Kidney epithelial cell (primary cell): ENCODE measurements at regions not wholly inside any gene's neighbourhood (a gene's known extent, or its start where the extent isn't known, plus 50 kb on each side); places are given as distances from the start of the nearest gene placed in this dataset.

Experiments
- DNase-seq: peaks from one replicate; pipeline ENCODE4 v3.0.0-alpha.2; 2010; ENCODE audit warnings: low read depth
- H3K27me3 ChIP-seq: 2 replicates; pipeline ENCODE4 v1.6.0; 2011; ENCODE audit warnings: low read length; ENCODE audit not compliant: control insufficient read depth, insufficient read depth
- H3K36me3 ChIP-seq: 2 replicates; pipeline ENCODE4 v1.5.1; 2011; ENCODE audit warnings: low read length; ENCODE audit not compliant: control insufficient read depth, insufficient read depth
- H3K4me3 ChIP-seq: 2 replicates; pipeline ENCODE4 v1.5.1; 2011; ENCODE audit warnings: low read depth, mild to moderate bottlenecking, control low read depth, low read length
- TF ChIP-seq, protein P1 (sequence below): IDR thresholded peaks from 2 replicates; pipeline ENCODE4 v1.5.1; 2011; ENCODE audit warnings: mild to moderate bottlenecking, moderate library complexity, low read length, control low read depth, inconsistent platforms; ENCODE audit not compliant: insufficient read depth, poor library complexity, severe bottlenecking

- H3K4me3 ChIP-seq: no peak overlapping the region
- H3K27me3 ChIP-seq: no peaks in the 10 kb centered on the region
- H3K36me3 ChIP-seq: no peaks in the 10 kb centered on the region
- TF ChIP-seq, protein P1, sequence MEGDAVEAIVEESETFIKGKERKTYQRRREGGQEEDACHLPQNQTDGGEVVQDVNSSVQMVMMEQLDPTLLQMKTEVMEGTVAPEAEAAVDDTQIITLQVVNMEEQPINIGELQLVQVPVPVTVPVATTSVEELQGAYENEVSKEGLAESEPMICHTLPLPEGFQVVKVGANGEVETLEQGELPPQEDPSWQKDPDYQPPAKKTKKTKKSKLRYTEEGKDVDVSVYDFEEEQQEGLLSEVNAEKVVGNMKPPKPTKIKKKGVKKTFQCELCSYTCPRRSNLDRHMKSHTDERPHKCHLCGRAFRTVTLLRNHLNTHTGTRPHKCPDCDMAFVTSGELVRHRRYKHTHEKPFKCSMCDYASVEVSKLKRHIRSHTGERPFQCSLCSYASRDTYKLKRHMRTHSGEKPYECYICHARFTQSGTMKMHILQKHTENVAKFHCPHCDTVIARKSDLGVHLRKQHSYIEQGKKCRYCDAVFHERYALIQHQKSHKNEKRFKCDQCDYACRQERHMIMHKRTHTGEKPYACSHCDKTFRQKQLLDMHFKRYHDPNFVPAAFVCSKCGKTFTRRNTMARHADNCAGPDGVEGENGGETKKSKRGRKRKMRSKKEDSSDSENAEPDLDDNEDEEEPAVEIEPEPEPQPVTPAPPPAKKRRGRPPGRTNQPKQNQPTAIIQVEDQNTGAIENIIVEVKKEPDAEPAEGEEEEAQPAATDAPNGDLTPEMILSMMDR: no peak
- DNase-seq: no peak
Observed at GRCh38 chr4:15149234-15149838, 147.1 kb downstream of the CPEB2 start.

DNA sequence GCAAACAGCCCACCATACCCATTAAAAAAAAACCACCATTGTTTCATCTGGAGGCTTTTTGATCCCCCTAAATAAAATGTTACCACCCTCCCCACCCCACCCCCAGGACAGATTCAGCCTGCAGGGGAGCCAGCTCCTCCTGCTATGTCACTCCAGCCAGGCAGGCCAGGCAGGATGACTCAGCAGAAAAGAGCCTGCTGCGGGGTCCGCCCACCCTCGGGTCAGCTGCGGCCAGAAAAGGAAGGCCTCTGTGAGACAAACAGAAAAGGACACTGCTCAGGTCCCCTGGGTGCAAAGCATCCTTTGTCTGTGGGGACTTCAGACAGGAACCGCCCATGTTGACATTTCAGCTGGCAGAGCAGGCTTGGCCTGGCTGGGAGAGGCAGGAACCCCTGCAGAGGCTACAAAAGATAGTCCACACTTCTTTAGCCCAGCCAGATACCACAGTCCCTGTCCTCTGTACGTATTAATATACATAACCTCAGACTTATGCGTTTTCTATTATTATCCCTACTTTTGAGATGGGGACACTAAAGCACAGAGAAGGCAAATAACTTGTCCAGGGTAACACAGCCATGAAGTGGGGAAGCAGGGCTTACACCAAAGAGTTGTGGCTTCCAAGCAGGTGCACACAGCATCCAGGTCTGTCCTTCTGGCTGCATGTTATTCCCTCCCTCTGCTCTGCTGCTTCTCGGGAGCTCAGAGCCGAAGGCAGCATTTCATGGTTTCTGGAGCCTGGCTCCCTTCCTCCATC lies 147.7 kb downstream of the CPEB2 start:
- H3K4me3 ChIP-seq: no peak overlapping the region
- TF ChIP-seq, protein P1: peak; percentile 25
- H3K36me3 ChIP-seq: no peaks in the 10 kb centered on the region
- no peak for DNase-seq
- H3K27me3 ChIP-seq: no peaks in the 10 kb centered on the region

- TF ChIP-seq, protein P1: no peak
- Histone ChIP-seq H3K4me3 (no peak overlapping the region), H3K36me3 (no peaks in the 10 kb centered on the region), H3K27me3 (no peaks in the 10 kb centered on the region)
- DNase-seq: no peak
Observed at GRCh38 chr4:15150631-15151030, 148.3 kb downstream of the CPEB2 start.

GRCh38 chr4:15151033-15151432 lies 148.8 kb downstream of the CPEB2 start:
- H3K27me3 ChIP-seq: no peaks in the 10 kb centered on the region
- DNase-seq: no peak
- no peaks in the 10 kb centered on the region for H3K36me3 ChIP-seq
- no peak overlapping the region for H3K4me3 ChIP-seq
- TF ChIP-seq, protein P1: no peak

GRCh38 chr4:15153662-15154061 lies 151.4 kb downstream of the CPEB2 start:
- Histone ChIP-seq H3K36me3 (no peaks in the 10 kb centered on the region), H3K27me3 (no peaks in the 10 kb centered on the region), H3K4me3 (no peak overlapping the region)
- TF ChIP-seq, protein P1: no peak
- no peak for DNase-seq

DNA sequence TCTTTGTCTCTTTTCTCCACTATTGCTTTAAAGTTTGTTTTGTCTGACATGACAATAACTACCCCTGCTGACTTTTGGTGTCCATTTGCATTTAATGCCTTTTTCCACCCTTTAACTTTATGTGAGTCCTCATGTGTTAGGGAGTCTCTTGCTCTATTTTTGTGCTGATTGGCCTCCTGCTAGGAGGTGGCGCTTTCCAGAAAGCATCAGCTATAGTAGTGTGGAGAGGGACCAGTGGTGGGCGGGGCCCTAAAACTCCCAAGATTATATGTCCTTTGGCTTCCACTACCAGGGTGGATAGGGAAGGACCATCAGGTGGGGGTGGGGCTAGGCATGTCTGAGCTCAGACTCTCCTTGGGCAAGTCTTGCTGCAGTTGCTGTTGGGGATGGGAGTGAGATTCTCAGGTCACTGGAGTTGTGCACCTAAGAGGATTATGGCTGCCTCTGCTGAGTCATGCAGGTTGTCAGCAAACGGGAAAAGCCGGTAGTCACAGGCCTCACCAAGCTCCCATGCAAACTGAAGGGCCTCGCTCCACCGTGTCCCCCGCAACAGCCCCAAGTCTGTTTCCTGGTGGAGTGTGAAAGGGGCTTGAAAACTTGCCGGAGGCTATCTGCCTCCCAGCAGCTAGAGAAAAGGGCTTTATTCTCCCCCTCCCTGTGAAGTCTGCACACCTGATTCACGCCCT lies 156.3 kb downstream of the CPEB2 start:
- TF ChIP-seq, protein P1: no peak
- no peak for DNase-seq

More for the DNA sequence above, 156.3 kb downstream of the CPEB2 start:
- no peaks in the 10 kb centered on the region for H3K36me3 ChIP-seq
- H3K27me3 ChIP-seq: no peaks in the 10 kb centered on the region
- no peak overlapping the region for H3K4me3 ChIP-seq
